ENCODE measurements at regions not wholly inside any gene's neighbourhood (a gene's known extent, or its start where the extent isn't known, plus 50 kb on each side); places are given as distances from the start of the nearest gene placed in this dataset.

DNA sequence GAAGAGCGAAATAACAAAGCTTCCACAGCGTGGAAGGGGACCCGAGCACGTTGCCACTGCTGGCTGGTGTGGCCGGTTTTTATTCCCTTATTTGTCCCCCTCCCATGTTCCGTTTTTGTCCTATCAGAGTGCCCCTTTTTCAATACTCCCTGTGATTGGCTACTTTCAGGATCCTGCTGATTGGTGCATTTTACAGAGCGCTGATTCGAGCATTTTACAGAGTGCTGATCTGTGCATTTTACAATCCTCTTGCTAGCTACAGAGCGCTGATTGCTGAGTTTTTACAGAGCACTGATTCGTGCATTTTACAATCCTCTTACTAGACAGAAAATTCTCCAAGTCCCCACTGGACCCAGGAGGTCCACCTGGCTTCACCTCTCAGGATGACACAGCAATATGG is 250.9 kb upstream of the EPHA5 start:
- Histone ChIP-seq H3K4me1 (ENCODE audit: insufficient read depth, low read length, poor library complexity, severe bottlenecking) (peaks cover 5% of the 10 kb centered on the region), H3K9me3 (ENCODE audit: low read depth, low read length, poor library complexity, severe bottlenecking) (no peaks in the 10 kb centered on the region), H3K27ac (ENCODE audit: low read depth, low read length, poor library complexity, severe bottlenecking) (no peak overlapping the region), H3K4me3 (ENCODE audit: low read depth, low read length, poor library complexity, severe bottlenecking) (no peak overlapping the region), H3K36me3 (ENCODE audit: insufficient read depth, low read length, poor library complexity, severe bottlenecking) (no peaks in the 10 kb centered on the region), H3K27me3 (replicated peaks; ENCODE audit: insufficient read depth, low read depth, low read length, poor library complexity) (no peaks in the 10 kb centered on the region)
- intact Hi-C loops (cut with micrococcal nuclease; ENCODE audit: unreplicated experiment) = no loop called here
- POLR2A ChIA-PET (ENCODE audit: low non-redundant PET) = no interaction called here
- BruUV-seq (replicated peaks) = no TSS peak
- no peak for TF ChIP-seq EZH2 (IDR thresholded peaks at IDR 0.05; ENCODE audit: borderline replicate concordance, low read depth, low read length, poor library complexity, severe bottlenecking)
- TF ChIP-seq, protein P1, sequence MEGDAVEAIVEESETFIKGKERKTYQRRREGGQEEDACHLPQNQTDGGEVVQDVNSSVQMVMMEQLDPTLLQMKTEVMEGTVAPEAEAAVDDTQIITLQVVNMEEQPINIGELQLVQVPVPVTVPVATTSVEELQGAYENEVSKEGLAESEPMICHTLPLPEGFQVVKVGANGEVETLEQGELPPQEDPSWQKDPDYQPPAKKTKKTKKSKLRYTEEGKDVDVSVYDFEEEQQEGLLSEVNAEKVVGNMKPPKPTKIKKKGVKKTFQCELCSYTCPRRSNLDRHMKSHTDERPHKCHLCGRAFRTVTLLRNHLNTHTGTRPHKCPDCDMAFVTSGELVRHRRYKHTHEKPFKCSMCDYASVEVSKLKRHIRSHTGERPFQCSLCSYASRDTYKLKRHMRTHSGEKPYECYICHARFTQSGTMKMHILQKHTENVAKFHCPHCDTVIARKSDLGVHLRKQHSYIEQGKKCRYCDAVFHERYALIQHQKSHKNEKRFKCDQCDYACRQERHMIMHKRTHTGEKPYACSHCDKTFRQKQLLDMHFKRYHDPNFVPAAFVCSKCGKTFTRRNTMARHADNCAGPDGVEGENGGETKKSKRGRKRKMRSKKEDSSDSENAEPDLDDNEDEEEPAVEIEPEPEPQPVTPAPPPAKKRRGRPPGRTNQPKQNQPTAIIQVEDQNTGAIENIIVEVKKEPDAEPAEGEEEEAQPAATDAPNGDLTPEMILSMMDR (conservative IDR thresholded peaks at IDR 0.05; ENCODE audit: low read depth, low read length) = no peak
- DNase-seq (ENCODE audit: low spot score) = no peak
- CTCF ChIA-PET = no interaction called here

DNA sequence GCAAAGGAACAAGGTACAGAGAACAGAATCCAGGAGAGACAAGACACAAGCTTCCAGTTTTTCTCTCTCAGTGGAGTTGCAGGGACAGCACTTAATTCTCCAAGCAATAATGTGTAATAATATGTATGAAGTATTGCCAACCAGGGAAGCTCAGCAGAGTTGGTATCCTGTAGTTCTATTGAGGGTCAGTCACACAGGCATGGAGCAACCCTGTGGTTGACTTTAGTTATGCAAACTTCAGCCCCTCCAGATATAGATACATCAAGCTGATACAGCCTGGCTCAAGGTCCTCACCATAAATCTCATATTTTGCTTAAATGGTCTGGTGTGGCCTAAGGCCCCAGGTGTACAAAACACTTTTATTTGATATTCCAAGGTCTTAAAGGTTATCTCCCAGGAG is 248.6 kb upstream of the EPHA5 start:
- TF ChIP-seq EZH2 (IDR thresholded peaks at IDR 0.05; ENCODE audit: borderline replicate concordance, low read depth, low read length, poor library complexity, severe bottlenecking) = no peak
- TF ChIP-seq, protein P1 (conservative IDR thresholded peaks at IDR 0.05; ENCODE audit: low read depth, low read length) = no peak
- Histone ChIP-seq H3K27ac (ENCODE audit: low read depth, low read length, poor library complexity, severe bottlenecking) (no peak overlapping the region), H3K36me3 (ENCODE audit: insufficient read depth, low read length, poor library complexity, severe bottlenecking) (no peaks in the 10 kb centered on the region), H3K4me3 (ENCODE audit: low read depth, low read length, poor library complexity, severe bottlenecking) (no peak overlapping the region), H3K9me3 (ENCODE audit: low read depth, low read length, poor library complexity, severe bottlenecking) (no peaks in the 10 kb centered on the region), H3K27me3 (replicated peaks; ENCODE audit: insufficient read depth, low read depth, low read length, poor library complexity) (no peaks in the 10 kb centered on the region), H3K4me1 (ENCODE audit: insufficient read depth, low read length, poor library complexity, severe bottlenecking) (no peaks in the 10 kb centered on the region)
- POLR2A ChIA-PET (ENCODE audit: low non-redundant PET) = no interaction called here
- CTCF ChIA-PET = no interaction called here
- DNase-seq (ENCODE audit: low spot score) = no peak
- BruUV-seq (replicated peaks) = no TSS peak
- intact Hi-C loops (cut with micrococcal nuclease; ENCODE audit: unreplicated experiment) = no loop called here

DNA sequence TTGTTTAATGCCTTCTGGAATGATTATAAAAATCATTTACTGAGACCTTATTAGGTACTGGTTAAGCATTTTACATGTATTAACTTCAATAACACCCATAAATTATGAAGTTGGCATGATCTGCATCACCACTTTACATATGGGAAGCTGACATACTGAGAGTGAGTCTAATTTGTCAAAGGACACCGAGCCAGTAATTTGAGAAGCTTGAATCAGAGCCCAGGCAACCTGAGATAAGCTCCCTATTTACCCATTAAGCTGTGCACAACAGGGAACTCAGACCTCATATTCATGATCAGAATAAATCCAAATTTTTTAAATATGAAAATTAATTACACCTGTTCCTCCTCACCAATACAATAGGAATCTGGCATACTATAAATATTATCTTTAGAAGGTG is 247.9 kb upstream of the EPHA5 start:
- Histone ChIP-seq H3K4me3 (ENCODE audit: low read depth, low read length, poor library complexity, severe bottlenecking) (no peak overlapping the region), H3K36me3 (ENCODE audit: insufficient read depth, low read length, poor library complexity, severe bottlenecking) (no peaks in the 10 kb centered on the region), H3K4me1 (ENCODE audit: insufficient read depth, low read length, poor library complexity, severe bottlenecking) (no peaks in the 10 kb centered on the region), H3K27ac (ENCODE audit: low read depth, low read length, poor library complexity, severe bottlenecking) (no peak overlapping the region), H3K9me3 (ENCODE audit: low read depth, low read length, poor library complexity, severe bottlenecking) (no peaks in the 10 kb centered on the region), H3K27me3 (replicated peaks; ENCODE audit: insufficient read depth, low read depth, low read length, poor library complexity) (no peaks in the 10 kb centered on the region)
- no peak for DNase-seq (ENCODE audit: low spot score)
- POLR2A ChIA-PET (ENCODE audit: low non-redundant PET) = no interaction called here
- intact Hi-C loops (cut with micrococcal nuclease; ENCODE audit: unreplicated experiment) = no loop called here
- CTCF ChIA-PET = no interaction called here
- TF ChIP-seq EZH2 (IDR thresholded peaks at IDR 0.05; ENCODE audit: borderline replicate concordance, low read depth, low read length, poor library complexity, severe bottlenecking) = no peak
- TF ChIP-seq, protein P1 (conservative IDR thresholded peaks at IDR 0.05; ENCODE audit: low read depth, low read length) = no peak
- BruUV-seq (replicated peaks) = no TSS peak
